GM04503 (cell line): ENCODE measurements at regions not wholly inside any gene's neighbourhood (a gene's known extent, or its start where the extent isn't known, plus 50 kb on each side); places are given as distances from the start of the nearest gene placed in this dataset.

Experiments used
- DNase-seq: peaks from one replicate; pipeline ENCODE4 v3.0.0-alpha.2; 2012; ENCODE audit warnings: low read depth

DNA sequence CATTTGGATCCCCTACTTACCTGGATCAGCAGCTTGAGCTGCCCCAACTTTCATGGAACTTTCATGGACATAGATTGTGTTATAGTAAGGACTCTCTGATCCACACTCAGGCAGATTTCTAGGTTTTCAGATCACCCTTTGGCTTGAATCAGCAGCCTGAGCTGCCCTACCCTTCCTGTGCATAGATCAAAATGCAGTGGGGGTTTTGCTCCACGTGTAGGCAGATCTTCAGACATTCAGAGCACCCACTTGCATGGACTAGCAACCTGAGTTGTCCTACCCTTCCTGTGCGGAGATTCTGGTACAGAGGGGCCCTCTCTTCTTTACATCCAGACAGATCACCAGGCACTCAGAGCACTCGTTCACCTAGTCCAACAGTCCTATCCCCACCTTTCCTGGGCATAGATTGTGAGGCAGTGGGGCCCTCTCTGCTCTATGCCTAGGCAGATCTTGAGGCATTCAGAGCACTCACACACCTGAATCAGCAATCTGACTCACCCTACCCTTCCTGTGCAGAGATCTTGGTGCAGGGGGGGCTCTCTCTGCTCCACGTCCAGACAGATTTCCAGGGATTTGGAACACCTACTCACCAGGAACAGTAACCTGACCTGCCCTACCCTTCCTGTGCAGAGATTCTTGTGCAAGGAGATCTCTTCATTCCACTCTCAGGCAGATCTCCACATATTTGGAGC is 705.2 kb upstream of the NRSN1 start:
- DNase-seq: no peak

- DNase-seq: no peak
Observed at GRCh38 chr6:23424584-23424983, 701.4 kb upstream of the NRSN1 start.

- DNase-seq: no peak
Observed at GRCh38 chr6:23435126-23435525, 690.9 kb upstream of the NRSN1 start.

- no peak for DNase-seq
Observed at GRCh38 chr6:23435798-23436197, 690.2 kb upstream of the NRSN1 start.

GRCh38 chr6:23441808-23442461 is 684.1 kb upstream of the NRSN1 start:
- DNase-seq: no peak

GRCh38 chr6:23445157-23445710 is 680.8 kb upstream of the NRSN1 start:
- DNase-seq: no peak

DNA sequence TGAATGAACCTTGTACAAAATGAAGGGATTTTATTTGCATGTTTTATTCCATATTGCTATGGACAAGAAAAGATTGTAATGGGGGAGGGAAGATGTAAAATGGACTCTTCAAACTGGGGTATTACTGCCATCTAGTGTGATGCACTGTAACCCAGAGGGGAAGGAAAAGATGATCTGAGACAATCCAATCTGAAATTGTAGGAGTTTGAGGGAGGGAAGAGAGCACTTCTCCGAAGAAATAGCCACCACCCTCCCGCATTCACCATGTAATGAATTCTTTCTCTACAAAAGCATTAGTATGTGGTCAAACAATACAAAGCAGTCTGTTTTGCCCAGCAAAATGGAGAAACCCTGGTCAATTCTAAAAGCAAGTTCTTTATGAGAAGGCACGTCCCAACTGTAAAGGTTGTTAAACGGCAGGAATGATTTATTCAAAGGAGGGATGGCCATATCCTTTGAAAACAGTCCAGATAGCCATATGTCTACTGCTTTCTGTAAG is 679.5 kb upstream of the NRSN1 start:
- no peak for DNase-seq

DNA sequence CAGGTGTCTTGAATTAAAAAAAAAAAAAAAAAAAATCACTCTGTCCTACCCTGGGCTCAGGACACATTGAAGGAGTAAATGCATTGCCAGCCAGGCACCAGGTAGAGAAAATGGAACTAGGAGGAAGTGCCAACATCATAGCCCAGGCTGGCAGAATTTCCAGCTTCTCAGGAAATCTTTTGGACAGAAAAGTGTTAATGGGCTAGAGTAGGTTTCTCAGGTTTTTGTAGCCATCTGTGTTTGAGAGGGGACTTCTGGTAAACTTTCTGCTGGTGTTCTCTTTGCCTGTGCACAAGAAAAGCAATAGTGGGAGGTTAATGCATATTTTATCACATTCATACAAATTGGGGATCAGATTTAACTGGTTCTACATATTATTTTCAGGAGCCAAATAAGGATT is 678.3 kb upstream of the NRSN1 start:
- DNase-seq: no peak

GRCh38 chr6:23448281-23448680 is 677.7 kb upstream of the NRSN1 start:
- no peak for DNase-seq

DNA sequence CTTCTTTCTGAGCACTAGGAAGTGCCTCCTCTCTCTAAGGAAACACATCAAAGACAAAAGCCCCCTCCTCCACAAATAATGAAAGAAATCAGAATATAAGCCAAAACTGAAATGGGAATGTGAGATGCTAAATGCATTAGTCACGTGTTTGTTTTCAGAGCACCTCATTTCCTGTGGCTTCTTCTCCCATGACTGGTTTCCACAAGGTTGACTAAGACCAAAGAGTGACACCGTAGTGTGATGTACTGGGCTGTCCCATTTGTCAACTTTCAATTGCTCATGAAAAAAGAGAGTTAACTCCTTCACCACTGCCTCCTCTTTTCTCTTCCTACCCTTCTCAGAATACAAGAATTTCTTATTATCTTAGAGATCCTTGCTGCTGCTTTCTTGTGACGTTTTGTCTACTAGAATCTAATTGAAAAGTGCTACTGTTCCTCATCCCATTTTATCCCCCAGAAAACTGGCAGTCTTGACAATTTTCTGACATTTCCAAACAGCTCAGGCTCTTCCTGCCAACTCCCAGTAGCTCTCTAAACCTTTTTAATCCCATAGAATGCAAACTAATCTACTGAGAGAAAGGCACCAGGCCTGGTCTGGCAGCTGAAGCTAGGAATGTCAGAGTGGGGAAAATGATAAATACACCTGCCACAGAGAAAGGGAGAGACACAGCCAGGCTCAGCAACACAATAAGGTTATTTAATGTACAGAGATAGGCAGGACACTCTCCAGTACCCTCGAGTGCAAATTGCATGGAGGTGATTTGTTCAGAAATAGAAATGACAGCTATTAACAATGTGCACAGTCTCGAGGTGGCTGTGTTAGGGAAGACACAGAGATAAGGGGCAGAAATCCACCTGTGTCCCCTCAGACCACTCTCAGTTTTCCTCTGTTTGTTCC is 671.7 kb upstream of the NRSN1 start:
- DNase-seq: no peak

DNA sequence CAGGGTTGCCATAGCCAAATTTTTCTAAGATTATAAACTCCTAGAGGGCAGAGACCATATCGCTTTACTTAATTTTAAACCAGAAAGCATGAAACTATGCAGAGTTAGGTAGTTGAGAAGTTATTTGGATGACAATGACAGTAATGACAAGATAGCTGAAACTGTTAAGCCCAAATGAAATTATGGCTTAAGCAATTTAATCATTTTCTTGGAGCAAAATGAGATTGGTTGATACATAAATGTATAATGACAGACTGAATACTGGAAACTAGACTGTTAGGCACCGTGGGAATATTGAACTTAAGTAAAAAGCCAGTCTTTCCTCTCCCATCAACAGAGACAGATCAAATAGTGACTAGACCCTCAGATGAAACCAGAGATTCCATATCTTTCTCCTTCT is 670.3 kb upstream of the NRSN1 start:
- no peak for DNase-seq

DNA sequence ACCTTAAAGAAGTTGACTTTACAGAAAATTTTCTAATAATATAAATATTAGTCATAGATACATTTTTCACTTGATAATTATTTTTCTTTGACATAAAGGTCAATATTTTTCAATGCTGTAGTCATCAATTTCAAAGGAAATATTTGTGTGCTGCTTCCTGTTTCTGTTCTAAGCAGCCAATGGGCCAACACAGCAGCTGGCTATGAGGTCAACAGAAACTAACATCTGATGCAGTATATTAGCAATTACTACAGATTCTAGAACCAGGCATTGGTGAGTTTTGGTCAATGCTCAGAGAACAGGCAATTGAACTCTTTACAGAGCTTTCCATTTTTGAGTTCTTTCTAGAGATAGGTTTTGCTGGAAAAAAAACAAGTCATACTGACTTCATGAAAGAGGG is 669.6 kb upstream of the NRSN1 start:
- no peak for DNase-seq

GRCh38 chr6:23457321-23457720 is 668.7 kb upstream of the NRSN1 start:
- no peak for DNase-seq

GRCh38 chr6:23465912-23466311 is 660.1 kb upstream of the NRSN1 start:
- DNase-seq: no peak

DNA sequence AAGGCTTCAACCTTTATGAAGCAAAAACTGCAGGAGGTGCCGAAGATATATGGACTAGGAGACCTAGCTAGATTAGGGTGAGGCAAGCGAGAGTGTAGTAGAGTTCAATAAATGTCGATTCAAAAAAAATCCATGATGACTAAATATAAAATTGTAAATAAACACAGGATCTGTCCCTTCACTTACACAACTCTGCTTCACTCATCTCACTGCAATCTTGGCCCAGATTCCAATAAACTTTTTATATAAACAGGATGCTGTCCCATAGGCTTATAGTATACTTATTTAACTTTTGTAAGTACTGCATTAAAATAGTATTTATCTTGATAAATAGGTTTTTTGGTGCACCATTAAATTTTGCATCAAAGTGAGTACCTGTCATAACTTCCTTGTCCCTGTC is 648.4 kb upstream of the NRSN1 start:
- DNase-seq: no peak

DNA sequence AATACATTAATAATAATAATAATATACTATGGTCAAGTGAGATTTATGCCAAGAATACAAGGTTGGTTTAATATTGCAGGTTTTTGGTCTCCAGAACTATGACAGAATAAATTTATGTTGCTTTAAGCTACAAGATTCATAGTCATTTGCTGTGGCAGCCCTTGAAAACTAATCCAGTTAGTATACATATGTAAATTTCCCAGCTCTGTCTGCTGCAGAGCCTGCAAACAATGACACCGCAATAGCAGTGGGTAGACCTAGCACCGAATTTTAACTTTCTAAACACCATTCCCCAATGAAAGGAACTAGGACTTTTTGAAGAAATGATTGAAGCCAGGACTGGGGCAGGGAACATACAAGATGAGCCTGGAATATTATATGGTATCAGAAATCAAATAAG is 647.7 kb upstream of the NRSN1 start:
- DNase-seq: no peak

- no peak for DNase-seq
Observed at GRCh38 chr6:23483896-23484295, 642.1 kb upstream of the NRSN1 start.

- no peak for DNase-seq
Observed at GRCh38 chr6:23494367-23494766, 631.6 kb upstream of the NRSN1 start.

DNA sequence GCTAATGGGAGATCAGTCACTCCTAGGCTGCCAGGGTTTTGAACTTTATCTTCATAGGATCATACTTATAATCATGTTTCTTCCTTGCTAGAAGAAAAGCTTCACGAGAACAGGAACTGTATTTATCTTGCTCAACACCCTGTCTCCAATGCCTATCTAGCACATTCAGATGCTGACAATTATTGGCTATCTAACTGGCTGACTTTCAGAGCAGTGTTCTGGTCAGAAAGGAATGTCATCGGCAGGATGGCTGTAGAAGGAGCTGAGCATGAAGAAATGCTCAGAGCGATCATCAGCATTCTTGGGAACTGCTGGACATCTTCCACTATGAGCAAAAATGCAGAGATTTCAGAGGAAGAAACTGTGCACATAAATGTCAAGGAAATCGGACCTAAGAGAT is 628.0 kb upstream of the NRSN1 start:
- DNase-seq: no peak

DNA sequence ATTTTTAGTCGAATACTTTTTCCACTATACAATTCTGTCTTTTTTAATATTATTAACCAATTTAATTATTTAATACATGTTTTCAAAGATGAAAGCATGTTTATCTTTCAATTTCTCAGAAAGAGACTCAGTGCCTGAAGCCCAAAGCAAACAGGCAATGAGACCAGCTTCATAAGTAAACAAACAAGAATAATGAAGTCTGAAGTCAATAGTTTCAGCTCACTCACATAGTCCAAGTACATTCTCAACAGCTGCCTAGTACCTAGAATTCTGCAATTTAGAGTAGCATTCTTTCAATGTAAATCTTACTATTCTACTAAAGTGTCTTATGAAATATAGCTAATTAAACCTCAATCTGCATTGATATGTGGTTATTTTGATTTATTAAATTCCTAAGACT is 626.5 kb upstream of the NRSN1 start:
- no peak for DNase-seq

DNA sequence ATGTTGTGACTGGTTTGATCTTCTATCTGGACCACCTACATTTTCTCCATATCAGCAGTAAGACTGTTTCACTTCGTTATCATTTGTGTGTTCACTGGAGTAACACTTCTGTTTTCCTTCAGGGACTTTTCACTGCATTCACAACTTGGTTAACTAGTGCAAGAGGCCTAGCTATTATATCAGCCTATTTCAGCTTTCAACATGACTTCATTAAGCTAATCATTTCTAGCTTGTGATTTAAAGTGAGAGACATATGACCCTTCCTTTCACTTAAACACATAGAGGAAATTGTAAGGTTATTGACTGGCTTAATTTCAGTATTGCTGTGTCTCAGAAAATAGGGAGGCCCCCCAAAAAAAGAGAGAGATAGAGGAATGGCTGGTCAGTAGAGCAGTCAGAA is 622.8 kb upstream of the NRSN1 start:
- no peak for DNase-seq

GRCh38 chr6:23505026-23505425 is 621.0 kb upstream of the NRSN1 start:
- no peak for DNase-seq
